Endothelial cell of umbilical vein (primary cell): ENCODE measurements at regions not wholly inside any gene's neighbourhood (a gene's known extent, or its start where the extent isn't known, plus 50 kb on each side); places are given as distances from the start of the nearest gene placed in this dataset.

Experiments
- BruUV-seq: library from RNA; stranded (reverse); fragments of 400-500 nt; replicated peaks from 2 replicates; lab custom pipeline; 2021; lab: Mats Ljungman, UMichigan
- CTCF ChIA-PET: fragments of 300-600, 350-600 bp; sonication (Branson Sonifier 250); formaldehyde crosslinking; loops from one replicate; lab custom pipeline; 2021; ENCODE audit warnings: antibody characterized with exemption, inconsistent platforms; lab: Charles Lee
- POLR2A ChIA-PET: fragments of 300-600, 350-600 bp; sonication (Branson Sonifier 250); formaldehyde crosslinking; loops from one replicate; lab custom pipeline; 2021; ENCODE audit warnings: antibody characterized with exemption, inconsistent platforms; lab: Charles Lee
- DNase-seq: peaks from one replicate; pipeline ENCODE4 v3.0.0-alpha.2; 2011; ENCODE audit warnings: low read depth, low spot score
- FAIRE-seq: peaks from 2 replicates; lab custom pipeline; 2011; peaks lifted over from hg19 to GRCh38; lab: Jason Lieb, UNC
- H2AFZ ChIP-seq: 2 replicates; pipeline ENCODE4 v1.6.0; 2012; ENCODE audit warnings: low read depth, low read length, control low read depth, inconsistent platforms
- H3K27ac ChIP-seq: 2 replicates; pipeline ENCODE4 v1.5.1; 2011; ENCODE audit warnings: low read depth, mild to moderate bottlenecking, control low read depth, low read length, moderate library complexity; ENCODE audit not compliant: insufficient read depth
- H3K27me3 ChIP-seq, 2 experiments: 2 replicates each; pipeline versions ENCODE4 v1.6.0 to v1.6.1; 2011; ENCODE audit warnings: low read length in 2 of 2, mixed read lengths in 1 of 2; ENCODE audit not compliant: control insufficient read depth in 2 of 2, insufficient read depth in 2 of 2
- H3K36me3 ChIP-seq, 2 experiments: 2 replicates in 1 of 2; 3 replicates in 1 of 2; pipeline ENCODE4 v1.5.1; 2011; ENCODE audit warnings: low read length in 2 of 2, mild to moderate bottlenecking in 1 of 2, moderate library complexity in 1 of 2; ENCODE audit not compliant: control insufficient read depth in 2 of 2, insufficient read depth in 2 of 2; ENCODE audit errors: extremely low read depth in 1 of 2
- H3K4me1 ChIP-seq: 3 replicates; pipeline ENCODE4 v1.5.1; 2011; ENCODE audit warnings: mild to moderate bottlenecking, low read length; ENCODE audit not compliant: control insufficient read depth, insufficient read depth; ENCODE audit errors: extremely low read depth
- H3K4me2 ChIP-seq: 2 replicates; pipeline ENCODE4 v1.6.1; 2011; ENCODE audit warnings: low read length, control low read depth, mixed read lengths; ENCODE audit not compliant: insufficient read depth
- H3K4me3 ChIP-seq, 3 experiments: fragments of 200-600 bp in 1 of 3; sonication (generic), shearing (Covaris generic) in 1 of 3; replicated peaks in 1 of 3; 2 replicates each; pipeline ENCODE4 v1.5.1; 2011 to 2016; ENCODE audit warnings: control low read depth in 3 of 3, low read length in 3 of 3, mild to moderate bottlenecking in 2 of 3, inconsistent platforms in 1 of 3, low read depth in 1 of 3, moderate library complexity in 1 of 3; ENCODE audit not compliant: insufficient read depth in 1 of 3
- H3K79me2 ChIP-seq: 2 replicates; pipeline ENCODE4 v1.6.0; 2012; ENCODE audit warnings: low read length, inconsistent platforms; ENCODE audit not compliant: control insufficient read depth, insufficient read depth
- H3K9ac ChIP-seq: replicated peaks from 2 replicates; pipeline ENCODE3; 2011; ENCODE audit warnings: low read length, control low read depth; ENCODE audit not compliant: insufficient read depth; ENCODE audit errors: extremely low read depth
- H3K9me1 ChIP-seq: replicated peaks from 3 replicates; pipeline ENCODE4 v1.6.0; 2011; ENCODE audit warnings: mild to moderate bottlenecking, low read length; ENCODE audit not compliant: control insufficient read depth, insufficient read depth; ENCODE audit errors: extremely low read depth
- H3K9me3 ChIP-seq: replicated peaks from 2 replicates; pipeline ENCODE4 v1.5.1; 2012; ENCODE audit warnings: low read length, inconsistent platforms; ENCODE audit not compliant: control insufficient read depth, insufficient read depth
- H4K20me1 ChIP-seq: replicated peaks from 2 replicates; pipeline ENCODE3; 2011; ENCODE audit warnings: mild to moderate bottlenecking, low read length; ENCODE audit not compliant: control insufficient read depth, insufficient read depth; ENCODE audit errors: extremely low read depth
- FOS ChIP-seq: IDR thresholded peaks from 2 replicates; pipeline ENCODE4 v1.6.1; 2011; ENCODE audit warnings: mild to moderate bottlenecking, low read length, moderate library complexity, borderline replicate concordance; ENCODE audit not compliant: insufficient read depth
- GATA2 ChIP-seq: IDR thresholded peaks from 2 replicates; pipeline ENCODE4 v1.7.0; 2011; ENCODE audit warnings: low read depth, mild to moderate bottlenecking, moderate library complexity, mixed read lengths, low read length; ENCODE audit not compliant: insufficient read length, insufficient read depth
- POLR2A ChIP-seq: IDR thresholded peaks from 2 replicates; pipeline ENCODE4 v1.6.1; 2012; ENCODE audit warnings: low read depth, mild to moderate bottlenecking, control low read depth, low read length
- POLR2AphosphoS5 ChIP-seq: IDR thresholded peaks from 2 replicates; pipeline ENCODE4 v1.6.1; 2012; ENCODE audit warnings: low read depth, mild to moderate bottlenecking, control low read depth, low read length, moderate library complexity; ENCODE audit not compliant: insufficient read depth
- dilution Hi-C: fragments of 300-500 bp; cut with MboI; formaldehyde crosslinking; loops from one replicate; pipeline ENCODE4 v1.15.0; 2019; ENCODE audit warnings: low sequenced_read_pairs; ENCODE audit not compliant: extremely low pct_ligation_motif_present
- intact Hi-C: fragments of 100-400 bp; cut with micrococcal nuclease; formaldehyde crosslinking; loops from one replicate; pipeline ENCODE4 v1.10.0; 2022
- TF ChIP-seq, protein P1 (sequence below): IDR thresholded peaks from 2 replicates; pipeline ENCODE4 v1.6.1; 2011; ENCODE audit not compliant: insufficient read depth, insufficient read length
- TF ChIP-seq, protein P2 (sequence below), 2 donors: IDR thresholded peaks; 1 replicate in 1 of 2; 2 replicates in 1 of 2; pipeline ENCODE4 v1.5.1; 2011; ENCODE audit warnings: low read length in 2 of 2, mild to moderate bottlenecking in 2 of 2, moderate library complexity in 2 of 2, control low read depth in 1 of 2, inconsistent platforms in 1 of 2, low read depth in 1 of 2; ENCODE audit not compliant: insufficient read depth in 1 of 2; ENCODE audit errors: extremely low read depth in 1 of 2

DNA sequence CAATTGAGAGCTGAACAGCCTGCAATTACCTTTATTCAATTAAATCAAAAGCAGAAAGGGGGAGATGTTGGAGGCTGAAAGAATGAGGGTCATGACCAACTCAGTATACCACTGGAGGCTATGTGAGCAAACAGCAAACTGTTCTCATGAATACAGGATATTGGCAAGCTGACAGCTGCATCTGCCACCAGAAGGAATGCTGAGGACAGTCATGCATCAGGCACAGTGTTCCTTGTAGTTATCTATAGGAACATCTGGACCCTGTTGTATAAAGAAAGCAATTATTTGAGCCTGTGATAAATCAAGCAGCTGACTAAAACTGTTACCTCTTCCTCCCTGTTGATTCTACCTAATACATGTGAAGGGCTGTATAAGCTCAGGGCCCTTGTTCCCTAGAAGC lies 2064.6 kb downstream of the TP53TG3F start:
- peaks cover 9% of the 10 kb centered on the region for H3K9me3 ChIP-seq
- H3K36me3 ChIP-seq: no peaks in the 10 kb centered on the region
- no TSS peak for BruUV-seq
- no peak overlapping the region for H3K9ac ChIP-seq
- H3K4me2 ChIP-seq: no peak overlapping the region
- no peak overlapping the region for H2AFZ ChIP-seq
- H3K9me1 ChIP-seq: no peaks in the 10 kb centered on the region
- H4K20me1 ChIP-seq: no peaks in the 10 kb centered on the region
- POLR2A ChIA-PET: no interaction called here
- no peak for DNase-seq
- H3K4me3 ChIP-seq: no peak overlapping the region
- TF ChIP-seq POLR2AphosphoS5 (no peak), POLR2A (no peak), FOS (no peak), GATA2 (no peak)
- TF ChIP-seq, protein P1, sequence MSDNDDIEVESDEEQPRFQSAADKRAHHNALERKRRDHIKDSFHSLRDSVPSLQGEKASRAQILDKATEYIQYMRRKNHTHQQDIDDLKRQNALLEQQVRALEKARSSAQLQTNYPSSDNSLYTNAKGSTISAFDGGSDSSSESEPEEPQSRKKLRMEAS: no peak
- TF ChIP-seq, protein P2, sequence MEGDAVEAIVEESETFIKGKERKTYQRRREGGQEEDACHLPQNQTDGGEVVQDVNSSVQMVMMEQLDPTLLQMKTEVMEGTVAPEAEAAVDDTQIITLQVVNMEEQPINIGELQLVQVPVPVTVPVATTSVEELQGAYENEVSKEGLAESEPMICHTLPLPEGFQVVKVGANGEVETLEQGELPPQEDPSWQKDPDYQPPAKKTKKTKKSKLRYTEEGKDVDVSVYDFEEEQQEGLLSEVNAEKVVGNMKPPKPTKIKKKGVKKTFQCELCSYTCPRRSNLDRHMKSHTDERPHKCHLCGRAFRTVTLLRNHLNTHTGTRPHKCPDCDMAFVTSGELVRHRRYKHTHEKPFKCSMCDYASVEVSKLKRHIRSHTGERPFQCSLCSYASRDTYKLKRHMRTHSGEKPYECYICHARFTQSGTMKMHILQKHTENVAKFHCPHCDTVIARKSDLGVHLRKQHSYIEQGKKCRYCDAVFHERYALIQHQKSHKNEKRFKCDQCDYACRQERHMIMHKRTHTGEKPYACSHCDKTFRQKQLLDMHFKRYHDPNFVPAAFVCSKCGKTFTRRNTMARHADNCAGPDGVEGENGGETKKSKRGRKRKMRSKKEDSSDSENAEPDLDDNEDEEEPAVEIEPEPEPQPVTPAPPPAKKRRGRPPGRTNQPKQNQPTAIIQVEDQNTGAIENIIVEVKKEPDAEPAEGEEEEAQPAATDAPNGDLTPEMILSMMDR (IDR thresholded peaks at IDR 0.05; ENCODE audit: extremely low read depth in 1 of 2, insufficient read depth in 1 of 2, low read depth in 1 of 2, low read length in 2 of 2): no peak
- no peaks in the 10 kb centered on the region for H3K79me2 ChIP-seq
- CTCF ChIA-PET: no interaction called here
- no peaks in the 10 kb centered on the region for H3K4me1 ChIP-seq
- FAIRE-seq: no peak
- dilution Hi-C loops (no loop called here), intact Hi-C loops (no loop called here)
- H3K27me3 ChIP-seq: no peaks in the 10 kb centered on the region
- no peak overlapping the region for H3K27ac ChIP-seq
